Vagina (tissue), 2 donors: ENCODE measurements at regions not wholly inside any gene's neighbourhood (a gene's known extent, or its start where the extent isn't known, plus 50 kb on each side); places are given as distances from the start of the nearest gene placed in this dataset.

Experiments
- POLR2A ChIP-seq, 2 donors: fragments of 450-650 bp; IDR thresholded peaks; one replicate each; pipeline ENCODE4 v1.6.1; 2017; ENCODE audit warnings: antibody characterized with exemption in 2 of 2, mild to moderate bottlenecking in 2 of 2, moderate library complexity in 2 of 2
- TF ChIP-seq, protein P1 (sequence below), 3 experiments: fragments of 450-650 bp in 2 of 3; fragments of 200-600 bp in 1 of 3; sonication (generic) in 1 of 3; IDR thresholded peaks; one replicate each; pipeline ENCODE4 v1.5.1; 2017 to 2019; ENCODE audit warnings: antibody characterized with exemption in 3 of 3, mild to moderate bottlenecking in 2 of 3, moderate library complexity in 2 of 3

DNA sequence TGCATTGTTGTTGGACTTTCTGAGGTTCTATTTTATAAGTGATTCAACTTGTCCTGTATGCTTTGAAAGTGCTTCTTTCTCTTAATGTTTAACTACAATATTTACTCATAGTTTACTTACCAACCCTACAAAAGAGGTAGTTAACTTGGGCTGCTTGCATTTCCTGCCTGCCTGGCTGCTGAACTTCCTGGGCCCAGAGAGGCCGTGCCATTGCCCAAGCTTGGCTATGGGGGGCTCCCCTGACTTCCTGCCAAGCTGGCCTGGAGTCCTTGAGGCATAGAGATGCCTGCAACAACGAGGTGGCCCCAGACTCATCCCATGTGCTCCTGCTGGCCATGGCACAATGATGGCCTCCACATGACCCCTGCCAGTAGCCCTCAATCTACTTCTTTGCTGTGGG, 361.6 kb upstream of the PLD5 start:
- TF ChIP-seq, protein P1, sequence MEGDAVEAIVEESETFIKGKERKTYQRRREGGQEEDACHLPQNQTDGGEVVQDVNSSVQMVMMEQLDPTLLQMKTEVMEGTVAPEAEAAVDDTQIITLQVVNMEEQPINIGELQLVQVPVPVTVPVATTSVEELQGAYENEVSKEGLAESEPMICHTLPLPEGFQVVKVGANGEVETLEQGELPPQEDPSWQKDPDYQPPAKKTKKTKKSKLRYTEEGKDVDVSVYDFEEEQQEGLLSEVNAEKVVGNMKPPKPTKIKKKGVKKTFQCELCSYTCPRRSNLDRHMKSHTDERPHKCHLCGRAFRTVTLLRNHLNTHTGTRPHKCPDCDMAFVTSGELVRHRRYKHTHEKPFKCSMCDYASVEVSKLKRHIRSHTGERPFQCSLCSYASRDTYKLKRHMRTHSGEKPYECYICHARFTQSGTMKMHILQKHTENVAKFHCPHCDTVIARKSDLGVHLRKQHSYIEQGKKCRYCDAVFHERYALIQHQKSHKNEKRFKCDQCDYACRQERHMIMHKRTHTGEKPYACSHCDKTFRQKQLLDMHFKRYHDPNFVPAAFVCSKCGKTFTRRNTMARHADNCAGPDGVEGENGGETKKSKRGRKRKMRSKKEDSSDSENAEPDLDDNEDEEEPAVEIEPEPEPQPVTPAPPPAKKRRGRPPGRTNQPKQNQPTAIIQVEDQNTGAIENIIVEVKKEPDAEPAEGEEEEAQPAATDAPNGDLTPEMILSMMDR (IDR thresholded peaks at IDR 0.05): no peak
- no peak for TF ChIP-seq POLR2A (IDR thresholded peaks at IDR 0.05)
